ENCODE measurements at regions not wholly inside any gene's neighbourhood (a gene's known extent, or its start where the extent isn't known, plus 50 kb on each side); places are given as distances from the start of the nearest gene placed in this dataset.

DNA sequence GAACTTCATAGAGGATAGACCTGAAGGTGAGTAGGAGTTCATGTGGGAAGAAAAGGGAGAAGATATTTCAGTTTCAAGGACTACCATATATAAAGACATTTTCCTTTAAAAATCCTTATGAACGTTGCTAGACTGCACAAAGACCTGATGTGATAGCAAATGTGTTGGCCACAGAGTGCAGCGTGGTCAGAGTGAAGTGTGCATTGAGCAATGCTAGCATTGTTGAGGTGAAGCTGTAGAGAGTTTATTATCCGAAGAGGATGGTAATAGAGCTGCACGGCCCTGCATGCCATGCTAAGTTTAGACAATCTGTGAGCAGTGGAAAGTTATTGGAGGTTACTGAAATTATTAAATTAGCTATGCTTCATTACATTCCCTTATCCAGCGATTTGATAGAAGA lies 413.0 kb downstream of the CCDC91 start:
- TF ChIP-seq, protein P1, sequence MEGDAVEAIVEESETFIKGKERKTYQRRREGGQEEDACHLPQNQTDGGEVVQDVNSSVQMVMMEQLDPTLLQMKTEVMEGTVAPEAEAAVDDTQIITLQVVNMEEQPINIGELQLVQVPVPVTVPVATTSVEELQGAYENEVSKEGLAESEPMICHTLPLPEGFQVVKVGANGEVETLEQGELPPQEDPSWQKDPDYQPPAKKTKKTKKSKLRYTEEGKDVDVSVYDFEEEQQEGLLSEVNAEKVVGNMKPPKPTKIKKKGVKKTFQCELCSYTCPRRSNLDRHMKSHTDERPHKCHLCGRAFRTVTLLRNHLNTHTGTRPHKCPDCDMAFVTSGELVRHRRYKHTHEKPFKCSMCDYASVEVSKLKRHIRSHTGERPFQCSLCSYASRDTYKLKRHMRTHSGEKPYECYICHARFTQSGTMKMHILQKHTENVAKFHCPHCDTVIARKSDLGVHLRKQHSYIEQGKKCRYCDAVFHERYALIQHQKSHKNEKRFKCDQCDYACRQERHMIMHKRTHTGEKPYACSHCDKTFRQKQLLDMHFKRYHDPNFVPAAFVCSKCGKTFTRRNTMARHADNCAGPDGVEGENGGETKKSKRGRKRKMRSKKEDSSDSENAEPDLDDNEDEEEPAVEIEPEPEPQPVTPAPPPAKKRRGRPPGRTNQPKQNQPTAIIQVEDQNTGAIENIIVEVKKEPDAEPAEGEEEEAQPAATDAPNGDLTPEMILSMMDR (IDR thresholded peaks at IDR 0.05) = no peak
- TF ChIP-seq POLR2A (IDR thresholded peaks at IDR 0.05) = no peak

All from prostate gland (tissue), 2 donors.